H1 (cell line): ENCODE measurements at regions not wholly inside any gene's neighbourhood (a gene's known extent, or its start where the extent isn't known, plus 50 kb on each side); places are given as distances from the start of the nearest gene placed in this dataset.

Source experiments
- CTCF ChIA-PET: fragments of 300-600 bp; sonication (Branson Sonifier 250); formaldehyde crosslinking; loops from one replicate; lab custom pipeline; 2021; ENCODE audit not compliant: partially characterized antibody; lab: Charles Lee
- POLR2A ChIA-PET: fragments of 300-600 bp; sonication (Branson Sonifier 250); formaldehyde crosslinking; loops from one replicate; lab custom pipeline; 2021; ENCODE audit warnings: inconsistent platforms; ENCODE audit not compliant: partially characterized antibody; lab: Charles Lee
- DNase-seq, 2 experiments: peaks; one replicate each; pipeline versions ENCODE4 v3.0.0 to v3.0.0-alpha.2; 2010 to 2022; ENCODE audit warnings: low spot score in 2 of 2, low read depth in 1 of 2, mixed read lengths in 1 of 2
- FAIRE-seq: peaks from 2 replicates; lab custom pipeline; 2011; peaks lifted over from hg19 to GRCh38; lab: Jason Lieb, UNC
- H2AFZ ChIP-seq: 2 replicates; pipeline ENCODE4 v1.8.1; 2012; ENCODE audit warnings: low read length, inconsistent platforms
- H2AK5ac ChIP-seq: 2 replicates; pipeline ENCODE4 v1.6.1; 2013; ENCODE audit warnings: low read depth, low read length
- H2BK120ac ChIP-seq: replicated peaks from 2 replicates; pipeline ENCODE3; 2013; ENCODE audit warnings: low read depth, low read length, inconsistent platforms
- H2BK12ac ChIP-seq: 2 replicates; pipeline ENCODE4 v1.6.1; 2013; ENCODE audit warnings: low read depth, low read length
- H2BK15ac ChIP-seq: 2 replicates; pipeline ENCODE4 v1.6.1; 2013; ENCODE audit warnings: low read length
- H2BK20ac ChIP-seq: 2 replicates; pipeline ENCODE4 v1.6.1; 2013; ENCODE audit warnings: low read length
- H2BK5ac ChIP-seq: 2 replicates; pipeline ENCODE4 v1.6.1; 2013; ENCODE audit warnings: low read depth, low read length
- H3K14ac ChIP-seq: 2 replicates; pipeline ENCODE4 v1.6.1; 2013; ENCODE audit warnings: inconsistent platforms; ENCODE audit not compliant: insufficient read length
- H3K18ac ChIP-seq: 2 replicates; pipeline ENCODE4 v1.6.1; 2013; ENCODE audit warnings: low read length; ENCODE audit errors: extremely low read depth
- H3K23ac ChIP-seq: 2 replicates; pipeline ENCODE4 v1.6.1; 2013; ENCODE audit warnings: inconsistent platforms; ENCODE audit not compliant: insufficient read length
- H3K23me2 ChIP-seq: 2 replicates; pipeline ENCODE4 v1.6.1; 2013; ENCODE audit warnings: low read depth, low read length
- H3K27ac ChIP-seq: 2 replicates; pipeline ENCODE4 v1.6.1; 2011; ENCODE audit warnings: low read depth, low read length, inconsistent platforms
- H3K27me3 ChIP-seq, 4 experiments: replicated peaks in 1 of 4; 1 replicate in 1 of 4; 2 replicates in 3 of 4; pipeline versions ENCODE4 v1.6.1 to v1.8.1; 2011 to 2013; ENCODE audit warnings: low read length in 3 of 4, mild to moderate bottlenecking in 3 of 4, inconsistent platforms in 2 of 4, mixed read lengths in 2 of 4, moderate library complexity in 1 of 4; ENCODE audit not compliant: control insufficient read depth in 3 of 4, insufficient read depth in 3 of 4; ENCODE audit errors: extremely low read depth in 1 of 4
- H3K36me3 ChIP-seq, 4 experiments: 2 replicates each; pipeline versions ENCODE4 v1.6.1 to v1.8.1; 2011 to 2013; ENCODE audit warnings: mild to moderate bottlenecking in 4 of 4, low read length in 3 of 4, moderate library complexity in 2 of 4, control low read depth in 1 of 4, inconsistent platforms in 1 of 4; ENCODE audit not compliant: insufficient read depth in 4 of 4, control insufficient read depth in 2 of 4
- H3K4ac ChIP-seq: replicated peaks from 2 replicates; pipeline ENCODE3; 2013; ENCODE audit warnings: low read length, low read depth, mixed read lengths, inconsistent platforms; ENCODE audit not compliant: insufficient read length
- H3K4me1 ChIP-seq, 4 experiments: replicated peaks in 1 of 4; 1 replicate in 1 of 4; 2 replicates in 3 of 4; pipeline versions ENCODE4 v1.6.1 to v1.8.1; 2011 to 2013; ENCODE audit warnings: low read length in 3 of 4, inconsistent platforms in 2 of 4, mixed read lengths in 1 of 4; ENCODE audit not compliant: insufficient read depth in 4 of 4, control insufficient read depth in 3 of 4
- H3K4me2 ChIP-seq, 2 experiments: 2 replicates each; pipeline versions ENCODE4 v1.6.1 to v1.8.1; 2011 to 2013; ENCODE audit warnings: low read depth in 2 of 2, low read length in 2 of 2, control low read depth in 1 of 2, inconsistent platforms in 1 of 2, mild to moderate bottlenecking in 1 of 2; ENCODE audit not compliant: insufficient read depth in 1 of 2
- H3K4me3 ChIP-seq, 4 experiments: fragments of 200-600, 300-600 bp in 1 of 4; sonication (generic), shearing (Covaris generic), sonication (Bioruptor Twin) in 1 of 4; 2 replicates each; pipeline versions ENCODE4 v1.5.1 to v1.8.1; 2011 to 2016; ENCODE audit warnings: low read length in 4 of 4, low read depth in 3 of 4, control low read depth in 2 of 4, inconsistent platforms in 2 of 4, mild to moderate bottlenecking in 2 of 4, mixed read lengths in 1 of 4, moderate library complexity in 1 of 4; ENCODE audit not compliant: insufficient read depth in 2 of 4; ENCODE audit errors: extremely low read depth in 1 of 4
- H3K56ac ChIP-seq: replicated peaks from 2 replicates; pipeline ENCODE3; 2013; ENCODE audit warnings: low read depth, mild to moderate bottlenecking, mixed read lengths, low read length, inconsistent platforms; ENCODE audit not compliant: insufficient read length
- H3K79me1 ChIP-seq: 2 replicates; pipeline ENCODE4 v1.6.1; 2013; ENCODE audit warnings: low read depth, low read length, control low read depth
- H3K79me2 ChIP-seq, 2 experiments: 2 replicates each; pipeline versions ENCODE4 v1.6.1 to v1.8.1; 2012 to 2013; ENCODE audit warnings: low read length in 2 of 2, mild to moderate bottlenecking in 2 of 2, inconsistent platforms in 1 of 2; ENCODE audit not compliant: insufficient read depth in 2 of 2, control insufficient read depth in 1 of 2
- H3K9ac ChIP-seq, 4 experiments: replicated peaks in 1 of 4; 1 replicate in 1 of 4; 2 replicates in 3 of 4; pipeline versions ENCODE4 v1.6.1 to v1.8.1; 2011 to 2013; ENCODE audit warnings: low read depth in 3 of 4, low read length in 3 of 4, control low read depth in 2 of 4, mild to moderate bottlenecking in 2 of 4, moderate library complexity in 2 of 4, inconsistent platforms in 1 of 4; ENCODE audit errors: extremely low read depth in 1 of 4
- H3K9me3 ChIP-seq, 2 experiments: 2 replicates each; pipeline versions ENCODE4 v1.6.1 to v1.8.1; 2012 to 2013; ENCODE audit warnings: mild to moderate bottlenecking in 2 of 2, moderate library complexity in 2 of 2, control low read depth in 1 of 2, inconsistent platforms in 1 of 2, low read depth in 1 of 2, low read length in 1 of 2, mixed read lengths in 1 of 2; ENCODE audit not compliant: insufficient read depth in 2 of 2
- H4K20me1 ChIP-seq, 2 experiments: replicated peaks in 1 of 2; 2 replicates each; pipeline versions ENCODE3 to v1.8.1; 2011 to 2013; ENCODE audit warnings: inconsistent platforms in 2 of 2, low read length in 2 of 2, mild to moderate bottlenecking in 1 of 2; ENCODE audit not compliant: insufficient read depth in 2 of 2, control insufficient read depth in 1 of 2
- H4K5ac ChIP-seq: 2 replicates; pipeline ENCODE4 v1.6.1; 2013; ENCODE audit warnings: low read length, low read depth, mixed read lengths, inconsistent platforms; ENCODE audit not compliant: insufficient read length
- H4K8ac ChIP-seq: 2 replicates; pipeline ENCODE4 v1.8.0; 2013; ENCODE audit warnings: mild to moderate bottlenecking, moderate library complexity, low read length, inconsistent platforms; ENCODE audit not compliant: insufficient read depth; ENCODE audit errors: extremely low read depth
- H4K91ac ChIP-seq: replicated peaks from 2 replicates; pipeline ENCODE3; 2013; ENCODE audit warnings: low read length, mixed read lengths, inconsistent platforms; ENCODE audit not compliant: insufficient read length
- BRCA1 ChIP-seq: IDR thresholded peaks from 2 replicates; pipeline ENCODE4 v1.6.1; 2012; ENCODE audit warnings: low read depth, low read length, improper control_type of control experiment
- GTF2F1 ChIP-seq: IDR thresholded peaks from 2 replicates; pipeline ENCODE4 v1.6.1; 2012; ENCODE audit warnings: low read depth, low read length, improper control_type of control experiment, borderline replicate concordance
- PHF8 ChIP-seq: fragments of 200-600 bp; sonication (generic); conservative IDR thresholded peaks from 2 replicates; pipeline ENCODE4 v1.7.1; 2012; ENCODE audit warnings: low read depth, mild to moderate bottlenecking, inconsistent platforms, low read length, moderate library complexity
- POLR2A ChIP-seq, 2 experiments: IDR thresholded peaks; 1 replicate in 1 of 2; 2 replicates in 1 of 2; pipeline ENCODE4 v1.6.1; 2011; ENCODE audit warnings: low read depth in 2 of 2, low read length in 2 of 2, mild to moderate bottlenecking in 2 of 2; ENCODE audit errors: control extremely low read depth in 1 of 2
- POLR2AphosphoS5 ChIP-seq: IDR thresholded peaks from 2 replicates; pipeline ENCODE4 v1.6.1; 2011; ENCODE audit warnings: low read depth, low read length
- SAP30 ChIP-seq: fragments of 300-600 bp; sonication (generic); IDR thresholded peaks from 2 replicates; pipeline ENCODE4 v1.7.1; 2012; ENCODE audit warnings: low read length, moderate library complexity, mild to moderate bottlenecking, inconsistent platforms; ENCODE audit not compliant: insufficient read depth, insufficient replicate concordance
- YY1 ChIP-seq: IDR thresholded peaks from 2 replicates; pipeline ENCODE4 v1.6.1; 2011; ENCODE audit warnings: low read depth, mild to moderate bottlenecking, low read length
- WGBS, 2 experiments: shearing (Covaris generic) in 1 of 2; methylation state at CpG; one replicate each; pipeline versions ENCODE4 v1.1.6 to v1.1.7; 2013 to 2015; ENCODE audit warnings: low lambda C conversion rate in 2 of 2, mixed read lengths in 2 of 2, inconsistent platforms in 1 of 2, low coverage in 1 of 2, missing lambda C conversion rate in 1 of 2; ENCODE audit not compliant: insufficient replicate concordance in 2 of 2, insufficient coverage in 1 of 2, insufficient read length in 1 of 2; ENCODE audit errors: extremely low coverage in 1 of 2, missing lambda C conversion rate in 1 of 2; 5-methylcytosine and 5-hydroxymethylcytosine counted together

- Histone ChIP-seq H3K79me1 (no peaks in the 10 kb centered on the region), H3K23ac (no peak overlapping the region), H3K9me3 (no peaks in the 10 kb centered on the region), H3K27ac (no peak overlapping the region), H2BK5ac (no peak overlapping the region), H3K4ac (no peak overlapping the region), H3K4me1 (peaks cover 0 to 3% (median 0%) of the 10 kb centered on the region in 4 experiments; a peak in 2 of 7 replicates), H3K4me2 (no peak overlapping the region), H2BK20ac (no peak overlapping the region), H2BK120ac (no peak overlapping the region), H3K9ac (no peak overlapping the region), H4K5ac (no peak overlapping the region), H4K91ac (no peak overlapping the region), H3K14ac (no peak overlapping the region), H3K23me2 (peaks cover 4% of the 10 kb centered on the region; the same call in 1 of the 2 replicates), H3K79me2 (no peaks in the 10 kb centered on the region), H3K4me3 (no peak overlapping the region), H4K20me1 (no peaks in the 10 kb centered on the region), H2AFZ (no peak overlapping the region), H3K27me3 (no peaks in the 10 kb centered on the region), H3K56ac (no peak overlapping the region), H2BK15ac (no peak overlapping the region), H2BK12ac (no peak overlapping the region), H3K18ac (no peak overlapping the region), H2AK5ac (no peak overlapping the region), H3K36me3 (no peaks in the 10 kb centered on the region), H4K8ac (no peak overlapping the region)
- DNase-seq: no peak
- WGBS, 2 experiments: 93% methylated on average over 4 of the region's 4 CpGs; no CpG with 5 or more reads in 1 of the 2 experiments
- ChIA-PET POLR2A (no interaction called here), CTCF (no interaction called here)
- no peak for FAIRE-seq
- TF ChIP-seq SAP30 (no peak), GTF2F1 (no peak), POLR2AphosphoS5 (no peak), BRCA1 (no peak), YY1 (no peak), PHF8 (no peak), POLR2A (IDR thresholded peaks at IDR 0.05; ENCODE audit: control extremely low read depth in 1 of 2, low read depth in 2 of 2, low read length in 2 of 2) (no peak)
These were observed 422.2 kb upstream of the SULF2 start for GRCh38 chr20:48207505-48207904.
